ENCODE measurements at regions not wholly inside any gene's neighbourhood (a gene's known extent, or its start where the extent isn't known, plus 50 kb on each side); places are given as distances from the start of the nearest gene placed in this dataset.

GRCh38 chr4:3819210-3819919 lies 53.2 kb downstream of the ADRA2C start:
- TF ChIP-seq CTCF (IDR thresholded peaks at IDR 0.05) = no peak
- no peak for TF ChIP-seq POLR2A (IDR thresholded peaks at IDR 0.05)
